Ishikawa (cell line): ENCODE measurements at regions not wholly inside any gene's neighbourhood (a gene's known extent, or its start where the extent isn't known, plus 50 kb on each side); places are given as distances from the start of the nearest gene placed in this dataset.

ENCODE experiments used
- FOXM1 ChIP-seq: IDR thresholded peaks from 2 replicates; pipeline ENCODE4 v1.6.1; 2012; ENCODE audit warnings: low read depth, borderline replicate concordance
- RAD21 ChIP-seq: IDR thresholded peaks from 2 replicates; pipeline ENCODE4 v1.6.1; 2012; ENCODE audit warnings: low read depth
- REST ChIP-seq: IDR thresholded peaks from 2 replicates; pipeline ENCODE4 v1.6.1; 2012; ENCODE audit warnings: low read depth, mild to moderate bottlenecking

GRCh38 chr2:167826906-167827305, 420.5 kb downstream of the STK39 start:
- no peak for TF ChIP-seq REST
- TF ChIP-seq FOXM1 = no peak
- no peak for TF ChIP-seq RAD21
